HG03432 (cell line): ENCODE measurements at regions not wholly inside any gene's neighbourhood (a gene's known extent, or its start where the extent isn't known, plus 50 kb on each side); places are given as distances from the start of the nearest gene placed in this dataset.
A peak's percentile ranks its signal among the peaks of the same experiment; 100 is the strongest.
"Not testable (repeated sequence)": the region's sequence is repeated elsewhere in the genome, so short reads cannot be mapped to it uniquely, and the experiment has no call there.

Source experiments
- ATAC-seq: cut with Tn5 transposase; IDR thresholded peaks from one replicate; pipeline ENCODE4 v1.9.1; 2021; ENCODE audit warnings: mild to moderate bottlenecking, moderate library complexity; ENCODE audit not compliant: unreplicated experiment

GRCh38 chr1:185549906-185550305 lies 184.3 kb upstream of the HMCN1 start:
- ATAC-seq: no peak

DNA sequence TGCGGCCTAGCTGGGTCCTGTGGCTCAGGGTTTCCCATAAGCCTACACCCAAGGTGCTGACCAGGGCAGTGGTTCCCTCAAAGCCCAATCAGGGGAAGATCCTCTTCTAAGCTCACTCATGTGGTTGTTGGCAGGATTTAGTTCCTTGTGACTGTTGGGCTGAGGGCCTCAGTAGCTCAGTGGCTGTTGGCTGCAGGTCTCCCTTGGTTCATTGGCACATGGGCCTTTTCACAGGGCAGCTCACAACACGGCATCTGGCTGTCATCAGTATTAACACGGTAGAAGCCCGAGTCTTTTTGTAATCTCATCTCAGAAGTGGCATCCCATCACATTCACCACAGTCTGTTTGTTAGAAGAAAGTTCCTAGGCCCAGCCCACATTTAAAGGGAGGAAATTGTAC lies 188.2 kb upstream of the HMCN1 start:
- no peak for ATAC-seq

DNA sequence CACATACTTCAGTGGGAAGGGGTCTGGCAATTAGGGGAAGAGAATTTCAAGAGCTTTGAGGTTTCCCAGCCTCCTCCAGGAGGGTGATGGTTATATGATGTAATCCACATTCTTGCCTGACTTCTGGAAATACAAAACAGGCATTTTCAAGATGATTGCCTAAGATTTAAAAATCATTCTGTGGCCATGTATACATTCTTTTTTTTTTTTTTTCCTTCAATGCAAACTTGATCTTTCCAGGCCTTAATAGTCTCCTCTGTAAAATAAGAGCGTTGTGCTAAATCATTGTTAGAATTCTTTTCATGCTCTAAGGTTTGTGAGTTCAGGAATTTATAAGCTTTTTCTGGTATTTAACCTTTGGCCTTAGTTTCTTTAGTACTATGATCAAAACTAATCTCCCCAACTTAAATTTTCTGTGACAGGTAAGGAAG lies 192.3 kb upstream of the HMCN1 start:
- ATAC-seq: no peak

GRCh38 chr1:185540295-185540694 lies 193.9 kb upstream of the HMCN1 start:
- no peak for ATAC-seq

DNA sequence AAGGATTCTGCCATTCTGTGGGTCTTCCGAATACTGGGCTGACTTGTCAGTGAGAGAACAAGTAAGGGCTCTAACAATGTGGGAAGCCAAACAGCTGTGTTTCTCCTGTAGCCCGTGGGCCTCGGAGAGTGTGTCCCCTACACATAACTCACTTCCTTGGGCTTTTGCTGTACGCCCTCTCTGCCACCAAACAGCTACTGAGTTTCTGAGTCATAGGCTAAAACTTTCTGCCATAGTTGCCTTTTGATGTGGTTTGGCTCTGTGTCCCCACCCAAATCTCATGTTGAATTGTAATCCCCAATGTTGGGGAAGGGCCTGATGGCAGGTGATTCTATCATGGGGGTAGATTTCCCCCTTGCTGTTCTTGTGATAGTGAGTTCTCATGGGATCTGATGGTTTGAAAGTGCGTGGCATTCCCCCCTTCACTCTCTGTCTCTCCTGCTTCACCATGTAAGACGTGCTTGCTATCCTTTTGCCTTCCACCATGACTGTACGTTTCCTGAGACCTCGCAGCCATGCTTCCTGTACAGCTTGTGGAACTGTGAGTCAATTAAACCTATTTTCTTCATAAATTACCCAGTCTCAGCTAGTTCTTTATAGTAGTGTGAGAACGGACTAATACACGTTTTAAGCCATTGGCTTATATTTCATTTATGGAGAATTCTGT lies 194.8 kb upstream of the HMCN1 start:
- ATAC-seq: no peak

DNA sequence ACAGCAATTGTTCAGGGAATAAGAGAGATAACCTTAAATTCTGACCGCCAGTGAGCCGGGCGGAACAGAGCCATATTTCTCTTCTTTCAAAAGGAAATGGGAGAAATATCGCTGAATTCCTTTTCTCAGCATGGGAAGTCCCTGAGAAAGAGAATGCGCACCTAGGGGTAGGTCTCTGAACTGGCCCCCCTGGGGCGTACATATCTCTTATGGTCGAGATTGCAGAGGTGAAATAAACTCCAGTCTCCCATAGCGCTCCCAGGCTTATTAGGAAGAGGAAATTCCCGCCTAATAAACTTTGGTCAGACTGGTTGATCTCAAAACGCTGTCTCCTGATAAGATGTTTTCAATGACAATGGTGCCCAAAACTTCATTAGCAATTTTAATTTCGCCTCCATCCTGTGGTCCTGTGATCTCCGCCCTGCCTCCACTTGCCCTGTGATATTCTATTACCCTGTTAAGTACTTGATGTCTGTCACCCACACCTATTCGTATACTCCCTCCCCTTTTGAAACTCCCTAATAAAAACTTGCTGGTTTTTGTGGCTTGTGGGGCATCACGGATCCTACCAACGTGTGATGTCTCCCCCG lies 195.8 kb upstream of the HMCN1 start:
- ATAC-seq: not testable (repeated sequence)

- ATAC-seq: no peak
These were observed 196.6 kb upstream of the HMCN1 start for GRCh38 chr1:185537596-185537995.

- ATAC-seq: no peak
These were observed 197.8 kb upstream of the HMCN1 start for GRCh38 chr1:185536165-185536920.

- no peak for ATAC-seq
These were observed 198.6 kb upstream of the HMCN1 start for GRCh38 chr1:185535621-185536020.

DNA sequence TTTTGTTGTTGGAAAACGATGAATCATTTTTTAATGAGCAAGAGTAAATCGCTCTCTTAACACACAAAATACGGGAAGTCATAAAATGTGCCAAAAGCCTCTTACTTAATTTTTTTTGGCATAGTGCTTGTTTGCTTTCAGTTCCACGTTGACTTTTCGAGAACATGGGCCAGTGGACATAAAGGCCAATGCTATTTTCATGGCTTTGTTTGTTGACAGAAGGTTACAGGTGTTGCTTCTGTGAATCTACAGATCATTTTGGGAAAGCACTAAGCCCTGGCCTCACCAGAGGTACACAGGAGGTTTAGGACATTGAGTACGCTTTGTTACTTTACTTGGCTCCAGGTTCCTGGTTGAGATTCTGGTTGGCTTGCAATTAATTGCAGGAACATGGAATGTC lies 199.4 kb upstream of the HMCN1 start:
- no peak for ATAC-seq

GRCh38 chr1:185533596-185533995 lies 200.6 kb upstream of the HMCN1 start:
- ATAC-seq: no peak

DNA sequence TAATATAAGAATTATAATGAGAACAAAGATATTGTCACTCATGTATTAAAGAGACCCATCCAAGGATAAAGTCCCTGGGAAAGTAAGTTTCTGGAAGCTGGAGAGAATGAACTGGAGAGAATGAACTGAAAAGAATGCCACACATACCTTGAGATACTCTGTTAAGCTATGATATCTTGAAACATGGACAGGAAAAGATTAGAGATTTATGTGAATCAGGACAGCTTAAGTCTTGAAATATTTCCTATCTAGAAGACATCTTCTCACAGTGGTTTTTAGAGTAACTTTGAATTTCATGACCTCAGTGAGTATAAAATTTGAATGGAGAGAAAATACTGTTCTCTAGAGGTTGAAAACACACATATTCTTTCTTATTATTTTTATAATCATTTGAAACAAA lies 201.3 kb upstream of the HMCN1 start:
- ATAC-seq: no peak

- no peak for ATAC-seq
These were observed 202.4 kb upstream of the HMCN1 start for GRCh38 chr1:185531838-185532237.

GRCh38 chr1:185530215-185530614 lies 204.0 kb upstream of the HMCN1 start:
- no peak for ATAC-seq

DNA sequence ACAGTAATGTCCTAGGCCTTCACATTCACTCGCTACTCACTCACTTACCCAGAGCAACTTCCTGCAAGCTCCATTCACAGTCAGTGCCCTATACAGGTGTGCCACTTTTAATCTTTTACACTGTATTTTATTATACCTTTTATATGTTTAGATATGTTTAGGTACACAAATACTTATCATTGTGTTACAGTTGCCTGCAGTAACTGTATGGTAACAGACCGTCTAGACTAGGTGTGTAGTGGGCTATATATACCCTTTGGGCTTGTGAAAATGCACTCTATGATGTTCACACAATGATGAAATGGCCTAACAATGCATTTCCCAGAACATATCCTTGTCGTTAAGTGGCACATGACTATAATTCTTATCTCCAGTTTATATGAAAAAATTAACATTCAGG lies 204.5 kb upstream of the HMCN1 start:
- ATAC-seq: no peak

DNA sequence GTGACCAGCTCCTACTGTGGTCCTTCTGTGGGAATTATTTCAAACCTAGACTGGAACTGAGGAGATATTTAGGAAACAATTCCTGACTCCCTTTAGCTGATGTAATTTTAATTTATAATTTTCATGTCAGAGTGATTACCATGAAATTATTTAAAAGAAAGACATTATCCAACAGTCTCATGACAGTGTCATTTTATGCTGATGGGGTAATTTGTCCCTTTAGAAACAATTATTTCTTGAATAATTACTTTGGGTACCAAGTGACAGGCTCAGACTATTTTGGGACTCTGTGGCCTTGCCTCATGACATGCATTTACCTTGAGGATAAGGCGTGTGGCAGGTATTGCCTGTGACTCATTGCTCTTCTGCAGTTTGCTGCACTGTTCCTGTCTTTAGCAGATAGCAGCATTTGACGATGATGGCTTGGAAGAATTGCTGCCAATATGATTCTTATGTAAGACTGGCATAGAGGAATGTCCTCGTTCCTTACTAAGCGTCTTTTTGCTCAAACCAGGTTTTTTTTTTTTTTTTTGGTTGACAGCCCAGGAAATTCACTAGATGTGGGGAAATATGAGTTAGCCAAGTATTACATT lies 206.0 kb upstream of the HMCN1 start:
- ATAC-seq: no peak

GRCh38 chr1:185526344-185527307 lies 207.6 kb upstream of the HMCN1 start:
- ATAC-seq: peak; percentile 100

DNA sequence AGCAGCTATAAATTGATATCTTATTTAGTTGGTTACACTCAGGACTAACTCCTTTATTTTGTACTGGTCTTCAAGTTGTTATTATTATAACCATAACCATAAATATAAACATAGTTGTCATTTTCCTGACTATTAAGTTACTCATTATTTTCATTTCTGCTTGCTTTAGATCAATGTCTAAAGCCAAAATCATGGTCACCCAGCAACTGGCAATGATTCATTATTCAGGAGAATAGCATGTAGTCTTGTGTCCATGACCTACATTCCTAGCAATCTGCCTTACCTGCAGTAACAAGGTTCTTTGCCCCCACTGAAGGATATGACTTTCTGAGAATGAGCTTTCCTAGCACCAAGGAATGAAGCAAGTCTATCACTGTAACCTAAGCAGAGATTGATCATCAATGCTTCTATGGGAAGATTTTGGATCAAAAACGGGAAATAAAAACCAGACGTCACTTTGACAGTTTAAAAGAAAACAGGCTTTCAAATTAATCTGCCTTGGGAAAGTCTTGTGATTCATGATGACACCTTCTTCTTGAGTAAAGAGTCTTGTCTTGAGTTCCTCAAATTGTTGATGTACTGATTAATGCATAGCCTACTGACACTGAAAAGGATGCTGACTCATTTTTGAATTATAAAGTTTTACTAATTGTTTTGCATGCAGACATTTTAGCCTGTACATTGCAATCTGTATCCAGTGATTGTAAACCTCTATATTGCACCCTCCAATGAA lies 203.3 kb upstream of the IVNS1ABP start:
- ATAC-seq: peak; percentile 78

- no peak for ATAC-seq
These were observed 200.9 kb upstream of the IVNS1ABP start for GRCh38 chr1:185517808-185518419.

DNA sequence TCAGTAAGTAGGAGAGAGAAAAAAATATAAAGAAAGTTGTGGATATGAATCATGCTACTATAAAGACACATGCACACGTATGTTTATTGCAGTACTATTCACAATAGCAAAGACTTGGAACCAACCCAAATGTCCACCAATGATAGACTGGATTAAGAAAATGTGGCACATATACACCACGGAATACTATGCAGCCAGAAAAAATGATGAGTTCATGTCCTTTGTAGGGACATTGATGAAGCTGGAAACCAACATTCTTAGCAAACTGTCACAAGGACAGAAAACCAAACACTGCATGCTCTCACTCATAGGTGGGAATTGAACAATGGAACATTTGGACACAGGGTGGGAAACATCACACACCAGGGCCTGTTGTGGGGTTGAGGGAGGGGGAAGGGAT lies 200.3 kb upstream of the IVNS1ABP start:
- not testable (repeated sequence) for ATAC-seq
